NCI-H1436 treated with DMSO at 0.1 percent for 48 hours (cell line): ENCODE measurements at regions not wholly inside any gene's neighbourhood (a gene's known extent, or its start where the extent isn't known, plus 50 kb on each side); places are given as distances from the start of the nearest gene placed in this dataset.

Experiments used
- DNase-seq: peaks from one replicate; lab custom pipeline; 2025; lab: John Stamatoyannopoulos, UW

DNA sequence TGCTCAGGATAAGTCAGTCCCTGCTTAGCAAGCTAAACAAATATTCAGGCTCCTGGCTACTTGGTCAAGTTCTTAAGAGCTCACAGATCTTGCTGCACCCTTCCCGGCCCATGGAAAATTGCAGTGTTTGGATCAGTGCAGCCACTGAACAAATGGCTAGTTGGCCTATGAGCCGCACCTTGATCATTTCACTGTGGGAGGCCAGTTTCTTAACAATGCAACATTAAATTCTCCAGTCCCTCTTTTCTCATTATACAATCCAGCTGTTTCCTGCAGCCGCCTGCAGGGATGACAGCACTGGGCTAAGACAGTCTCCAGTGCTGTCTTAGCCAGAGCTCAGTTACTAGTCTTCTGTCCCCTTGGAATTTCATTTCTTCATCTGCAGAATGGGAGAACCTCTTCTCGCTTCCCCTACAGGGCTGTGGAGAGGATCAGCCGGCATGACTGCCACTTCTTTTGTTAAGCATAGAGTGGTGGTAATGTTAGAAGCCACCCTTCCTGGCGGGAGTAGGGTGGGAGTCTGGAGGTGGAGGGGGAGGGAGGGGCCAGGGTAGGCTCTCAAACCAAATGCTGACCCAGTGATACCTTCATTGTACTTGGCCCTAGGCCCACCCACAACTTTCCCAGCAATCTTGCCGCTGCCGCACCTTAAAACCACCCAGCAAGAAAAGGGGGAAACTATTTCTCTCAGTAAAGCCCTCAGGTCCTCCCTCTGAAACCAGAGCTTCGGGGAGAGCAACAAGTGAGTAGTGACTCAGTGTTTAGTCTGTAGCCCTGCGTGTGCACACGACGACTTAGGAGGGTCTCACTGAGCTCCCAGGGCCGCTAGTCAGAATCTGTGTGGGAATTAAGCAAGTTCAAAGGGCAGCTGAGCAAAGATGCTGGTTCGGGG is 145.7 kb downstream of the NUAK1 start:
- no peak for DNase-seq

DNA sequence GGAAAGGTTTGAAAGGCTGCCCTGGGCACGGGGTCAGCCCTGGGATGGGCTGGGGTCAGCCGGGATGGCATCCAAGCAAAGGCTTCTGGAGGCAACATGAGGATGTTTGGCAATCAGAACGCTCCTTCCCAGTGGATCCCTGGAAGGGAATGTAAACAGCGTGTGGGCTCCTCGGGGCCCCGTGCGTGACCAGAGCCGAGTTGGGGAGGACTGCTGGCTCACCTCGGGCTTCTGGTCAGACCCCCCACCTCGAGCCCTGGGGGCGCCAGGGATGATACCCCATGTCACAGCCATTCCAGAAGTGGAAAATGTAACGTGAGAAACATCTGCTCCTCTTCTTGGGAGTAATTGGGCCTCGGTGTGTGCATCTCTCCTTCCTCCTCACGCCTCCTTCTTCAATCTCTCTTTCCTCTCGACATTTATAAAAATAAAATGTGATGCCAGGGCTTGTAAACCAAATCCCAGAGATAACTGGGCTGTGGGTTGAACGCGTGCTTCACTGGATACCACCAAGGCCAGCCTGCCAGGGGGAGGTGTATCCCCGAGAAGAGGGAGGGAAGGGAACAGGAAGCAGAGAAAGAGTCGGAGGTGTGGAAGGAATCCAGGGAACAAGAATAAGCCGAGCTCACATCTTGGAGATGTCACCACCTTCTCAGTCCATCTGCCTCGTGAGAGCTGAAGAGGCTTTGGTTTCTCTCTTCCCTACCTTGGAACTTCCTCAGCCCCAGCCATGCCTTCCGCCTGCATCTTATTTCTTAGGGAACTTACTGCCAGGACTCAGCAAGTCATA is 144.8 kb downstream of the NUAK1 start:
- DNase-seq = no peak

DNA sequence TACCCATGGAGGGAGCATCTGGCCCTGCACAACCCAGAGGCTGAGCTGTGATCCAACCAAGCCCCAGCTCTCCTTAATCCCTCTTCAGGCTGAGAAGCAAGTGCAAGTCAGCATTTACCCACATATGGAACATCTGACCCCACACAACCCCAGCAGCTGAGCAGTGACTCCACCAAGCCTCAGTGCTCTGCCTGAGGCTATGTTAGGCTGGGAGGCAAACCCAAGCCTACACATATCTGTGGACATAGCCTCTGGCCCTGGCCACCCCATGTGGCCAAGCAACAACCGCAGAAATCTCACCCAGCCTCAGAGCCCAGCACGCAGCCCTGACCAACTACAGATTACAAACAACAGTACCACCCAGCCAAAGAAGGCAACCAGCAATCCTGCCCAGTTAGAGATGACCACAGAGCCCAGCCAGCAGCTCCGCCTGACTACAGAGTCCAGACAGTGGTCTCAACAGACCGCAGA is 142.8 kb downstream of the NUAK1 start:
- DNase-seq = no peak

DNA sequence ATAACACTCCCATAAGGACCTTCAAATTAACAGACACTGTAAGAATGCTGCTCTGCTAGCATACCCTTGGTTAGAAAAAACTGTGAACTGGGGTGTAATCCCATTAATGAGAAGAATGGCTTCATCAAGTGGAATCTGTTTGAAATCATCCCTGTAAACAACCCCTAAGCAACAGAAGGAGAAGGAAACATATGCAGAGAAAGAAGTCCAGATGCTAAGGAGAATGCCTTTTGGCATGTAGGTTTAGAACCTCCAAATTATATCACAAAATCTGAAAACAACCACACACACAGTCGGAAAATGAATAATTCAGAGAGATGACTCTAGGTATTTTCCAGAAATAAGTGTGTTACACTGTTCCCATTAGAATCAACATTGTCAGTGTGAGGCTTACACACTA is 140.2 kb downstream of the NUAK1 start:
- no peak for DNase-seq

DNA sequence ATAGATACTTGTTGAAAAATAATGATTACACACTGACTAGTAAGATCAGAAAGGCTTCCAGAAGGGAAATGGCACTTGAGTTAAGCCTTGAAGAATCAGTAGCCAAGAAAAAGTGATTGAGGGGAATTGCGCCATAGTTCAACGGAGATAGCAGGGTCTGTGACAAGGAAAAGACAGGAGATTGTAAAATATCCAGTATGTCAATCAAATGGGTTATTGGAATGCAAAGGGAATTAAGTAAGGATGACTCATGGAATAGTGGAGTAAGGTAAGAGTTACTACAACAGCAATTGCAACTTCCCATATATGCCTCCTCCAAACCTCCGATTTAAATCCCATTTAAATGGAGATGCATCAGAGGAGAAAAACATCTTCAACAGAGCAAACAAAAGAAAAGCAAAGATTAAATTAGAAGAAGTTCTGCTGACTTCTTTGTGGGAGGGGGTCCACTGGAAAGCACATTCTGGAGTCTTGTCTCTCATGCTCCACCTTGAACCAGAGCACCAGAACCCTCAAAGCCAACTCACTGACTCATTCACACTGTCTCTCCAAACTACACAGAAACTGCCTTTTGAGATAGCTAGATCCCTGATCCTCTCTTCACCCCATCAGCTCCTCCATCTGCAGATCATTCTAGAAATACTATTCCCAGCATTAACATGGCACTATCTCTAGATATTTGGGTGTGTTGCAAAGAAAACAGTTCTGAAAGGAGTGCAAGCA is 138.2 kb downstream of the NUAK1 start:
- no peak for DNase-seq

DNA sequence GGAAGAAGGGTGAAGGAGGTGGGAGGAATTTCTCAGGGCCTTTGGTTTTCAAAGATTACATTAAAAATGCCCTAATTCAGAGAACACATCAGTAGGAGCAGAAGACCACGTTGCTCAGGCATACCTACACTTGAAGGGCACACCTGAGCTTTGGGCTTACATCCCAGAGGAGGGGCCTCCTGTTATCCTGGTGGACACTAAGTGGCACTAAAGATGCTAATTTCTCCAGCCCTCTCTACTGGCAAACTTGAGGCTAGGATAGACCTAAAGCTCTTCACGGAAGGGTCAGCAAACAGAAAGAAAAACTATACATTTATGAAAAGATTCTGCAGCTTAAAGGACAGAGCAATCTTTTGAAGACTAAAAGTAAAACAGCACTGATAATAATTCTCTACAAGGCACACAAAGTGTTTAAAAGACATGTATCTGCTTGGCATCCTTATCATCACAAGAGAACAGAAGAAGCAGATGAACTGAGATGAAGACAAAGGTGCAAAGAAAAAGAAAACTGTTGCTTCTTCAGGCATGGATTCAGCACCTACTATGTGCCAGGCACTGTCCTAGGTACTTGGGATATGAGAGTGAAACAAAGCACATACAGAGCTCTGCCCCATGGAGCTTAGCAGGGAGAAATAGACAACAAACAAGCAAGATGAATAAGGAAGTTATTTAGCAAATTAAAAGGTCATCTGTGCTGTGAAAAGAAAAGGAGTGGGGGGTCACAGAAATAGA is 137.5 kb downstream of the NUAK1 start:
- no peak for DNase-seq

DNA sequence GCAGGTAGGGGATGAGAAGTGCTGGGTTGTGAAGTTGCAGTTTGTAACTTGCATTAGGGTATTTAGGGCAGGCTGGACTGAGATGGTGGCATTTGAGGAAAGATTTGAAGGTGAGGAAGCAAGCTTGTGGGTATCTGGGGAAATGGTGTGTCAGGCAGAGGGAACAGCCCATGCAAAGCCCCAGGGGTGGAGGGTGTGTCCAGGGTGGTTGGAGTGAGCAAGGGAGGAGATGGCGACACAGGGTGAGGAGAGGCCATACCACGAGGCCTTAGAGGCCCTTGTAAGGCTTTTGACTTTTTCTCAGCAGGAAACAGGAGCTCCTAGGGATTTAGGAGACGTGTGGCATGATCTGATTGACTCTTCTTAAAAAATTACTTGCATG is 136.9 kb downstream of the NUAK1 start:
- no peak for DNase-seq

DNA sequence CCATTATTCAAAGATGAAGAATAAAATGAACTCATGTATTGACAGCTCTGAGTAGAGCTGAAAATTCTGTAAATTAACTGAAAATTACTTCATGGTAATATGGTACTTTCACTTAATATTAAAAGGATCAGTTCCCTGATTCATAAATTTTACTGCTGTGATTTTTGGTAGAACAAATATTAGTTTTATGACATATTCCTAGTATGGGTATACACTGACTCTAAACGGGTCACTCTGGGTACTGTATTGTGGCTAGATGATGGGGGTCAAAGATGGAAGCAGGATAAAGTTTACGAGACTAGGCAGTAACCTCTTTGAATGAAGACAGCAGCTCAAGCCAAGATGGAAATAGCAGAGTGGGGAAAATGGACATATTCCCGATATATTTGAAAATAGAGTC is 135.5 kb downstream of the NUAK1 start:
- no peak for DNase-seq

DNA sequence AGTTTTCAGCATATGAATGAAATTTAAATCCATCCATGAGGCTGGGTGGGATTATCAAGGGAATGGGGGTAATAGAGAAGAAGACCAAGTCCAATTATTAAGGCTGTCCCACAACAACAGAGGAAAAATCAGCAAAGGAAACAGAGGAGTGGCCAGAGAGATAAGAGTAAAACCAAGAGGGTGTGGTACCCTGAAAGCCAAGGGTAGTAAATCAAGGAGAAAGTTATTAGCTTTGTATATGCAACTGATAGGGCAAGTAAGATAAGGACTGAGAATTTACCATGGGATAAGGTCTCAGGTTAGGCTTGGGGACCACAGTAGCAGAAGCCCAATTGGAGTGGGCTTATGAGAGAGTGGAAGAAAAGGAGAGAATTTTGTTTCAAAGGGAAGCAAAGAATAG is 134.5 kb downstream of the NUAK1 start:
- DNase-seq = no peak

DNA sequence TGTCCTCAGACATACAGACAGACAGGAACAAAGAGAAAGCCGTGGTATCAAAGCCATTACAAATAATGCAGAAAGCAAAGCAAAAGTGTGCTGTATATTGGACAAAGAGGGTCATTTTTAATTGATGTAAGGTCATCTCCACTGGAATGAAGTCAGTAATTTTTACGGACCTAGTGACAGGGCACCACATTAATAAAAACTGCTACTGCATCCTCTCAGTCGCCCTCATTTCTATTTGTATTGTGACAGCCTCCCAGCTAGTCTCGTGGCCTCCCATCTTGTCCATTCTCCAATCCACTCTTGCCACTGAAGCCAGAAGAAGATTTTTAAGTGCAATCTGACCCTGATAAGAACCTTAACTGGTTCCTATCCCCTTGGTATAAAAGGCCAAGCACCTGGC is 132.4 kb downstream of the NUAK1 start:
- no peak for DNase-seq

DNA sequence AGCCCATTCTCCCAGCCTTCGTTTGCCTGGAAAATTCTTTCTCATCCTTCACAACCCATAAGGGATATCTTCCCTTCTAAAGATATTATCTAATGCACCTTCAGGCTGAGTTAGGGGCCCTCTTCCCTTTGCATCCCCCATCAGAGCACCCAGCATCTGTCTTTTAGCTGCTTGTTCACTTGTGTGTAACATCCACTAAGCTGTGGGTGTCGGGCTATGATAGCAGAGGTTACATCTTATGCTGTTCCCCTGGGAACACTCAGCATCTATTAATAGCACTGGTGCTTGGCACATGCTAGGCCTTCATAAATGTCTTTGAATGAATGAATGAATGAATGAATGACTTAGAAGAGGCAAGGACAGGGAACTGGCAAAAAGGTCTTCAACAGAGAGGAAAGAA is 131.8 kb downstream of the NUAK1 start:
- DNase-seq = no peak

DNA sequence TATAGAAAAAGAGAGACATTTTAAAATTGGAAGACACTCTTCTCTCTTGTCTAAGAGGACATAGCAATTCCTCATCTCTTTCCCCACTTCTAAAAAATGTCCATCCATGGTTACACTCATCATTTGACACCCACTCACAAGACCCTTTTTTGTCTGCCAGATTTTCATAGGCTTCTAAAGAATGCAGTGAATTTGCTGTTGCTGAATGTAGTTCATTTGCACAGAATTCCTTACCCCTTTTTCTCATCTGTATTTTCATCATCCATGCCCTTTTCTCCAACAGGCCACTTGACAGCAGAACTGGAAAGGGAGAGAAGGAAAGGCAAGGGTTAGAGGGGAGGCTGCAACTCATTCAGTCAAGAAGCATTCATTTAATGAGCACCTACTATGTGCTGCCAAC is 128.0 kb downstream of the NUAK1 start:
- no peak for DNase-seq
